ENCODE measurements at regions not wholly inside any gene's neighbourhood (a gene's known extent, or its start where the extent isn't known, plus 50 kb on each side); places are given as distances from the start of the nearest gene placed in this dataset.

- no peak overlapping the region for H3K4me3 Mint-ChIP-seq (ENCODE audit: unreplicated experiment)
- H3K27ac Mint-ChIP-seq (ENCODE audit: unreplicated experiment), result no peak overlapping the region
- no peaks in the 10 kb centered on the region for H3K36me3 Mint-ChIP-seq (ENCODE audit: low read depth, unreplicated experiment)
- DNase-seq (ENCODE audit: low spot score), result no peak
- TF ChIP-seq CTCF (IDR thresholded peaks at IDR 0.05; ENCODE audit: unreplicated experiment), result no peak
- H3K9me3 Mint-ChIP-seq (ENCODE audit: unreplicated experiment), result no peaks in the 10 kb centered on the region
- H3K27me3 Mint-ChIP-seq (ENCODE audit: unreplicated experiment), result no peaks in the 10 kb centered on the region
- H3K4me1 Mint-ChIP-seq (ENCODE audit: unreplicated experiment), result peaks cover 18% of the 10 kb centered on the region
These were observed 65.0 kb upstream of the BTN3A2 start for GRCh38 chr6:26300043-26300331.

GRCh38 chr6:26300359-26300758 is 64.6 kb upstream of the BTN3A2 start:
- TF ChIP-seq CTCF (IDR thresholded peaks at IDR 0.05; ENCODE audit: unreplicated experiment), result no peak
- Mint-ChIP-seq H3K27ac (ENCODE audit: unreplicated experiment) (no peak overlapping the region), H3K4me1 (ENCODE audit: unreplicated experiment) (peaks cover 20% of the 10 kb centered on the region), H3K4me3 (ENCODE audit: unreplicated experiment) (no peak overlapping the region), H3K27me3 (ENCODE audit: unreplicated experiment) (peaks cover 1% of the 10 kb centered on the region), H3K36me3 (ENCODE audit: low read depth, unreplicated experiment) (no peaks in the 10 kb centered on the region), H3K9me3 (ENCODE audit: unreplicated experiment) (no peaks in the 10 kb centered on the region)
- no peak for DNase-seq (ENCODE audit: low spot score)

DNA sequence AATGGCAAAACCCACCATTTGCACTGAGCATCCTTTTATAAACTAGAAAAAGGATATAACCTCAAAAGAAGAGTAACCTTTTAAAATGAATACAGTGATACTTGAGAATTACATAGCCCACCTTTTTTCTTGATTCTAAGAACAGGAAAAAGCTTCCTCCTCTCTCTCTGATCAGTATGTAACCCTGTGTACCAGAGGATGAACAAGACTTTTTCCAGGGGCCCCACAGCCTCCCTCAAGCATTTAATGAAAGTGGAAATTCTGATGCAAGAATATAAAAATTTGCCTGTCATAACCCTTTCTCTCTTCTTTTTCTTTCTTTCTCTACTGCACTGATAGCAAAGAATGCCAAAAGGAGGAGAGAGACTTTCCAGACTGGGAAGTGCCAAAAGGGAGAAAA is 64.2 kb upstream of the BTN3A2 start:
- no peak overlapping the region for H3K27ac Mint-ChIP-seq (ENCODE audit: unreplicated experiment)
- TF ChIP-seq CTCF (IDR thresholded peaks at IDR 0.05; ENCODE audit: unreplicated experiment), result no peak

GRCh38 chr6:26301638-26302037 is 63.4 kb upstream of the BTN3A2 start:
- Mint-ChIP-seq H3K27me3 (ENCODE audit: unreplicated experiment) (peaks cover 3% of the 10 kb centered on the region), H3K9me3 (ENCODE audit: unreplicated experiment) (no peaks in the 10 kb centered on the region), H3K4me3 (ENCODE audit: unreplicated experiment) (no peak overlapping the region), H3K4me1 (ENCODE audit: unreplicated experiment) (peaks cover 11% of the 10 kb centered on the region), H3K27ac (ENCODE audit: unreplicated experiment) (no peak overlapping the region), H3K36me3 (ENCODE audit: low read depth, unreplicated experiment) (no peaks in the 10 kb centered on the region)
- TF ChIP-seq CTCF (IDR thresholded peaks at IDR 0.05; ENCODE audit: unreplicated experiment), result no peak
- DNase-seq (ENCODE audit: low spot score), result no peak

More for the DNA sequence above, 64.2 kb upstream of the BTN3A2 start:
- Mint-ChIP-seq H3K4me3 (ENCODE audit: unreplicated experiment) (no peak overlapping the region), H3K27me3 (ENCODE audit: unreplicated experiment) (peaks cover 3% of the 10 kb centered on the region), H3K4me1 (ENCODE audit: unreplicated experiment) (peaks cover 16% of the 10 kb centered on the region), H3K36me3 (ENCODE audit: low read depth, unreplicated experiment) (no peaks in the 10 kb centered on the region), H3K9me3 (ENCODE audit: unreplicated experiment) (no peaks in the 10 kb centered on the region)
- DNase-seq (ENCODE audit: low spot score), result no peak

DNA sequence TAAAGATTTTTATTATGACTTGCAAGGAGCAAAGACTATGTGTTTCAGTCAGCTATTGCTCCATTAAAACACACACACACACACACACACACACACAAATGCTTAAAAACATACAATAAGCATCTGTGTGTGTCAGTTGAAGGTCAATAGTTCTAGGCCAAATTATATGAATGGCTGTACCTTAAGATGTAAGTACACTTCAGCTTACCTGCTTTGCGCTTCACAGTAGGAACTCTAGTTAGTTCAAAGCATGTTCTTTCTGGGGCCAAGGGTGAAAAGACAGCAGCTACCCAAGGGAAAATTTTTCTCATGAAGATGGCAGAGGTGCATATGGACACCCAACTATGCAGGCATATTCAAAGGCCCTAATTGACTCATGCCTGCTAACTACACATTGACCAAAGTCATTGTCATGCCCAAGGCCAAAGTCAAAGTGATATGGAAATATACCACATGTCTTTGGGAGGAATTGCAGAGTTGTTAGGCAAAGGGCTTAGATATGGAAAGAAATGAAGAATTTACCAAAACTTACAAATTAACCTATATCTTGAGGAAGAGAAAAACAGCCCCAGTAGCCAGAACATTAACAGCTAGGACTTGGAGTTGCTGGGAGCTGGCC is 61.9 kb upstream of the BTN3A2 start:
- no peak for DNase-seq (ENCODE audit: low spot score)
- H3K4me1 Mint-ChIP-seq (ENCODE audit: unreplicated experiment), result peaks cover 5% of the 10 kb centered on the region
- H3K36me3 Mint-ChIP-seq (ENCODE audit: low read depth, unreplicated experiment), result no peaks in the 10 kb centered on the region
- TF ChIP-seq CTCF (IDR thresholded peaks at IDR 0.05; ENCODE audit: unreplicated experiment), result no peak
- no peak overlapping the region for H3K27ac Mint-ChIP-seq (ENCODE audit: unreplicated experiment)
- no peaks in the 10 kb centered on the region for H3K9me3 Mint-ChIP-seq (ENCODE audit: unreplicated experiment)
- H3K4me3 Mint-ChIP-seq (ENCODE audit: unreplicated experiment), result no peak overlapping the region
- H3K27me3 Mint-ChIP-seq (ENCODE audit: unreplicated experiment), result peaks cover 3% of the 10 kb centered on the region
